ENCODE measurements at regions not wholly inside any gene's neighbourhood (a gene's known extent, or its start where the extent isn't known, plus 50 kb on each side); places are given as distances from the start of the nearest gene placed in this dataset.
"Not testable (repeated sequence)": the region's sequence is repeated elsewhere in the genome, so short reads cannot be mapped to it uniquely, and the experiment has no call there.

GRCh38 chr4:158122501-158122900, 50.3 kb downstream of the GASK1B start:
- TF ChIP-seq, protein P1, sequence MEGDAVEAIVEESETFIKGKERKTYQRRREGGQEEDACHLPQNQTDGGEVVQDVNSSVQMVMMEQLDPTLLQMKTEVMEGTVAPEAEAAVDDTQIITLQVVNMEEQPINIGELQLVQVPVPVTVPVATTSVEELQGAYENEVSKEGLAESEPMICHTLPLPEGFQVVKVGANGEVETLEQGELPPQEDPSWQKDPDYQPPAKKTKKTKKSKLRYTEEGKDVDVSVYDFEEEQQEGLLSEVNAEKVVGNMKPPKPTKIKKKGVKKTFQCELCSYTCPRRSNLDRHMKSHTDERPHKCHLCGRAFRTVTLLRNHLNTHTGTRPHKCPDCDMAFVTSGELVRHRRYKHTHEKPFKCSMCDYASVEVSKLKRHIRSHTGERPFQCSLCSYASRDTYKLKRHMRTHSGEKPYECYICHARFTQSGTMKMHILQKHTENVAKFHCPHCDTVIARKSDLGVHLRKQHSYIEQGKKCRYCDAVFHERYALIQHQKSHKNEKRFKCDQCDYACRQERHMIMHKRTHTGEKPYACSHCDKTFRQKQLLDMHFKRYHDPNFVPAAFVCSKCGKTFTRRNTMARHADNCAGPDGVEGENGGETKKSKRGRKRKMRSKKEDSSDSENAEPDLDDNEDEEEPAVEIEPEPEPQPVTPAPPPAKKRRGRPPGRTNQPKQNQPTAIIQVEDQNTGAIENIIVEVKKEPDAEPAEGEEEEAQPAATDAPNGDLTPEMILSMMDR (IDR thresholded peaks at IDR 0.05; ENCODE audit: low read depth, low read length, missing control alignments), result no peak
- no peak overlapping the region for H3K4me3 ChIP-seq (replicated peaks; ENCODE audit: low read depth, low read length)
- DNase-seq (ENCODE audit: extremely low read depth, low read depth), result no peak

DNA sequence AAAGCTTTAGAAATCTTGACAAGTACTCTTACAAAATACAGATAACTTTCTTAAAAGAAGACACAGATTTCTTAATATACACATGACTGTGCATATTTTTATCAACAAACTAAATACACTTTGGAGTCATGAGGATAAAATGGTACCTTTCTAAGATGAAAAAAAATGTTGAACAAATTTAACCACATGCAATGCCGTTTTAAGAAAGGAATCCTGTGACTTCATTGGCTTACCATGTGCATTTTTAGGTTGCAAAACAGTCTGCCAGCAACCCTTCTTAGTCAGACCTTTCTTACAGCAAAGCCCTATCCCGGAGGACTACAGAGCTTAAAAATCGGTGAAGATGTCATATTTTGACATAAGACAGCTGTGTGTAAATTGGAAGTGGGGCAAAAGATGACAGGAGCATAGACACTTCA, 51.7 kb downstream of the GASK1B start:
- TF ChIP-seq, protein P1 (IDR thresholded peaks at IDR 0.05; ENCODE audit: low read depth, low read length, missing control alignments), result no peak
- DNase-seq (ENCODE audit: extremely low read depth, low read depth), result peak; percentile 60
- no peak overlapping the region for H3K4me3 ChIP-seq (replicated peaks; ENCODE audit: low read depth, low read length)

DNA sequence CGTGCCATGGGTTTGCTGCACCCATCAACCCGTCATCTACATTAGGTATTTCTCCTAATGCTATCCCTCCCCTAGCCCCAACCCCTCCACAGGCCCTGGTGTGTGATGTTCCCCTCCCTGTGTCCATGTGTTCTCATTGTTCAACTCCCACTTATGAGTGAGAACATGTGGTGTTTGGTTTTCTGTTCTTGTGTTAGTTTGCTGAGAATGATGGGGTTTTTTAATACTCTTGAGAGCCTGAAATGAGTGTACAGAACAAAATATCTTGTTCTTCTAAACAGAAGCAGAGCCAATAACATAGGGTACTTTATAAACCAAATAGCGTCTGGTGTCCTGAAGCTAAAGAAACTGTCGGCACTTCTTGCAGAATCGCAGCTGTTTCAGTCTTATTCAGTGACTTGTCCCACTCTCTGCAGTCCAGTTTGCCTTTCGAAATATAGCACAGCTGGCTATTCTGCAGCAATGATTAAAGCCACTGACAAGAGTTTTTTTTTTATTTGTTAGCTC, 52.1 kb downstream of the GASK1B start:
- DNase-seq (ENCODE audit: extremely low read depth, low read depth), result peak; percentile 10
- not testable (repeated sequence) for H3K4me3 ChIP-seq (replicated peaks; ENCODE audit: low read depth, low read length)

DNA sequence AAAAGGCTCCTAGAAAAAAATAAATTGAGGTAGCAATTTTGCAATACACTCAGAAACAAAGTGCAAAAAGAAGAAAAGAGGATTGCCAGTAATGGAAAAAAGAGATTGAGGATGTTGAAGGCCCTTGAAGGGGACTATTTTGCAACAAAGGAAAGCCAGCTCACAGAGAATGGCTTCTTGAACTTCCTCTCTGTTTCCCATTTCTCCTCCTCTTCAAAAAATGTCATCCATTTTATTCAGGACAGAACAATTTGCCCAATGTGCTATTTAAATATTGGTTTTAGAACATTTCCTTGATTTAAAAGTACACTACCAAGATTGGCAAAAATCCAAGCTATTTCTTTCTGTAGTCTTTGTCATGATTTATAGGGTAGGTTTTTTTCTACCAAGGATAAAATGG, 60.2 kb downstream of the GASK1B start:
- no peak for DNase-seq (ENCODE audit: extremely low read depth, low read depth)
- TF ChIP-seq, protein P1 (IDR thresholded peaks at IDR 0.05; ENCODE audit: low read depth, low read length, missing control alignments), result no peak

GRCh38 chr4:158111241-158111640, 61.6 kb downstream of the GASK1B start:
- H3K4me3 ChIP-seq (replicated peaks; ENCODE audit: low read depth, low read length), result no peak overlapping the region
- TF ChIP-seq, protein P1 (IDR thresholded peaks at IDR 0.05; ENCODE audit: low read depth, low read length, missing control alignments), result no peak
- no peak for DNase-seq (ENCODE audit: extremely low read depth, low read depth)

More for the DNA sequence above, 60.2 kb downstream of the GASK1B start:
- H3K4me3 ChIP-seq (replicated peaks; ENCODE audit: low read depth, low read length), result no peak overlapping the region

DNA sequence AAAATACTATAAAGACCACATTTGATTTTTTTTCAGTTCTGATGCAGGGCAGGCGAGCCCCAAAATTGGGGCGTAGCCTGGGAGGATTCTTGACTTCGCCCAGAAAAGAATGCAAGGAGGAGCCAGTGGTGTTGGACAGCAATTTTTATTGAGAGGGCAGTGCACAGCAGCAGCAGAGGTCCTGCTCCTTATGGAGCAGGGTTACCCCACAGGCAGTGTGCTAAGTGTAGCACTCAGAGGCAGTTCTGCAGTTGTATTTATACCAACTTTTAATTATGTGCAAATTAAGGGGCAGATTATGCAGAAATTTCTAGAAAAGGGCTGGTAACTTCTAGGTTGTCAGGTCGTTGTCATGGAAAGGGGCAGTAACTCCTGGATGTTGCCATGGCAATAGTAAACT, 69.9 kb downstream of the GASK1B start:
- H3K4me3 ChIP-seq (replicated peaks; ENCODE audit: low read depth, low read length), result no peak overlapping the region
- no peak for DNase-seq (ENCODE audit: extremely low read depth, low read depth)
- TF ChIP-seq, protein P1 (IDR thresholded peaks at IDR 0.05; ENCODE audit: low read depth, low read length, missing control alignments), result no peak

DNA sequence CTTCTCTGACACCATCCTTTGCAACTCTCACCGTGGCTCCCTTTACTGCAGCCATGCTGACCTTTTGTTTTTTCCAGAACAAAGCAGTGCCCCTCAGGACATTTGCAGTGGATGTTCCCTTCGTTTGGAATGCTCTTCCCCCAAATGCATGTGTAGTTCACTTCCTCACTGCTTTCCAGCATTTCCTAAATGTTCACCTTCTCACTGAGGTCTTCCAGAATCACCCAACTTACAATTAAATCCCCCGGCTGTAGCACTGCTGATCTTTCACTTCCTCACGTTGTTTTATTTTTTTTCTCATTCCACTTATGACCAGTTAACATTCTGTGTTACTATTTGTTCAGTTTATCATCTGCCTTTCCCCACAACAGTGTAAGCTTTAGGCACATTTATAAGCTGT, 73.1 kb downstream of the GASK1B start:
- no peak overlapping the region for H3K4me3 ChIP-seq (replicated peaks; ENCODE audit: low read depth, low read length)
- no peak for DNase-seq (ENCODE audit: extremely low read depth, low read depth)
- TF ChIP-seq, protein P1 (IDR thresholded peaks at IDR 0.05; ENCODE audit: low read depth, low read length, missing control alignments), result no peak

Data from HFF-Myc (cell line).